IPS DF 6.9 (cell line): ENCODE measurements at regions not wholly inside any gene's neighbourhood (a gene's known extent, or its start where the extent isn't known, plus 50 kb on each side); places are given as distances from the start of the nearest gene placed in this dataset.
A peak's percentile ranks its signal among the peaks of the same experiment; 100 is the strongest.
"Not testable (repeated sequence)": the region's sequence is repeated elsewhere in the genome, so short reads cannot be mapped to it uniquely, and the experiment has no call there.

ENCODE experiments used
- DNase-seq: peaks from one replicate; pipeline ENCODE4 v3.0.0-alpha.2; 2013; ENCODE audit warnings: low read depth, low spot score
- H3K27ac ChIP-seq: one replicate; pipeline ENCODE4 v1.5.1; 2013; ENCODE audit warnings: low read length, control low read depth
- H3K27me3 ChIP-seq: 2 replicates; pipeline ENCODE4 v1.6.1; 2013; ENCODE audit warnings: mild to moderate bottlenecking, low read length; ENCODE audit not compliant: control insufficient read depth, insufficient read depth
- H3K36me3 ChIP-seq: 2 replicates; pipeline ENCODE4 v1.6.1; 2013; ENCODE audit warnings: low read length; ENCODE audit not compliant: control insufficient read depth, insufficient read depth
- H3K4me1 ChIP-seq: 2 replicates; pipeline ENCODE4 v1.6.1; 2013; ENCODE audit warnings: low read length; ENCODE audit not compliant: control insufficient read depth, insufficient read depth
- H3K4me3 ChIP-seq: 2 replicates; pipeline ENCODE4 v1.5.1; 2013; ENCODE audit warnings: mild to moderate bottlenecking, low read length
- H3K9me3 ChIP-seq: 2 replicates; pipeline ENCODE4 v1.6.1; 2013; ENCODE audit warnings: low read length, inconsistent platforms; ENCODE audit not compliant: control insufficient read depth, insufficient read depth
- WGBS: extraction: QIAGEN DNeasy Blood & Tissue Kit; methylation state at CpG from one replicate; pipeline ENCODE4 v1.1.7; 2013; ENCODE audit warnings: mixed read lengths, missing lambda C conversion rate; ENCODE audit not compliant: insufficient read length, insufficient coverage; 5-methylcytosine and 5-hydroxymethylcytosine counted together

DNA sequence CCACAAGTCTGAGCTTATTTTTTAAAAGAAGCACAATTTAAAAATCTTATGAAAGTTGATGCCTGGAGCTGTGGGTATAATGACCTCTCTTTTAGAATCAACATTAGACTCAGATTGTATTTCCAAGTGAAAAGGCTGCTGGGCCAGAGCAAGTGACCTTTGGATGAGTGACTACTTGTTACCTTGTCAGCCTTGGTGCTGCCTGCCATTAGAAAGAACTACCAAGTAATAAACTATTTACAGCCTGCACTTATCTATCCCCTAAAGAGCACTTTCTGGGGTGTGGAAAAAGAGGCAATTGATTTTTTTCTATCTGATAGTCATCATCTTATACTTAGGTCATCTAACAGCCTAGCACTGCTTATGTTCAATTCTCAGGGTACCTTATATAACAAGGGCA lies 134.9 kb upstream of the FBXL17 start:
- H3K9me3 ChIP-seq: no peaks in the 10 kb centered on the region
- no peak overlapping the region for H3K27ac ChIP-seq
- no peaks in the 10 kb centered on the region; the same call in 1 of the 2 replicates for H3K4me1 ChIP-seq
- H3K27me3 ChIP-seq: no peaks in the 10 kb centered on the region
- DNase-seq: no peak
- H3K36me3 ChIP-seq: no peaks in the 10 kb centered on the region
- no peak overlapping the region for H3K4me3 ChIP-seq

DNA sequence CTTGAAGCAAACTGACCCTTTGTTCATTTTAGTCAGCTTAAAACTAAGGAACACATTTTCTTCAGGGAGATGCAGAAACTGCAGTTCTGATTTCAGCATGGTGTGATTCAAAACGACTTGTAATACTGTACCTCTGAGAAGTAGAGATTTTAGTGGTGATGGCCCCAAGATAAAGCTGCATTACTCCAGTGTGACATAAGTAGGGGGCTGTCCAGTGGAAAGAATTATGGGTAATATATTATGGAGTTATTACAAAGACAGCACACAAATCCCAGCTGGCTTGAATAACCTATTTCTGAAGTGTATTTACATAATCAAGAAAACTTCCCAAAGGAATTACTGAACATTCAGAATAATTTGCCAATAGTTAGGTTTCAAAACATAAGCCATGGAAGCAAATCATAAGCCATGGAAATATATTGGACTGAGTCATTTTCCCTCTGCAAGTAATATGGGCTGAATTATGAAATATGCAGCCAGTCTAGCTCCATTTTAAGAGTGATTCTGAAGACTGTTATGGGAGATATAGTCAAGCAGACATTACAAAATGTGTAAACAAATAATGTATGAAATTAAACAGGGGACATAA lies 133.7 kb upstream of the FBXL17 start:
- no peaks in the 10 kb centered on the region; the same call in 1 of the 2 replicates for H3K4me1 ChIP-seq
- no peak overlapping the region for H3K27ac ChIP-seq
- H3K27me3 ChIP-seq: no peaks in the 10 kb centered on the region
- no CpG with 5 or more reads among the region's 1 CpG for WGBS
- H3K4me3 ChIP-seq: no peak overlapping the region
- no peak for DNase-seq
- no peaks in the 10 kb centered on the region; the same call in 1 of the 2 replicates for H3K36me3 ChIP-seq
- H3K9me3 ChIP-seq: no peaks in the 10 kb centered on the region

DNA sequence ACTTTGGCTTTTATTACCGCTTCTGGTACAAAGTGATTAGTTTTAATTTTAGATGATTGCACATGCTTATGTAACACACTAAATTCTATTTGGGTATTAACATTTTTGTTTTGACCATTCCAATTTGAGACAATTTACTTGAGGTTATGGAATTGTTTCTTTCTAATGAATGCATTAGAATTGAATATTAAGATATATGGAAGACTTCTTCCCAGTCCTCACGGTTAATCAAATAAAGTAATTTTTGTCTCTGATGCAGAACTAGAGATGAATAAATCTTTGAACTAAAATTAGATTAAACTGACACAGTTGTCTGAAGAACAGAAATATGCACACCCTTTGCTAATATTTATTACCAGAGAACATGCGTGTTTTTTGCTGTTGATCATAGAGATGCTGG lies 127.1 kb upstream of the FBXL17 start:
- DNase-seq: no peak
- H3K36me3 ChIP-seq: no peaks in the 10 kb centered on the region; the same call in 1 of the 2 replicates
- WGBS: no CpG with 5 or more reads among the region's 3 CpGs
- no peaks in the 10 kb centered on the region for H3K4me1 ChIP-seq
- no peaks in the 10 kb centered on the region for H3K27me3 ChIP-seq
- no peak overlapping the region for H3K4me3 ChIP-seq
- no peak overlapping the region for H3K27ac ChIP-seq
- no peaks in the 10 kb centered on the region for H3K9me3 ChIP-seq

DNA sequence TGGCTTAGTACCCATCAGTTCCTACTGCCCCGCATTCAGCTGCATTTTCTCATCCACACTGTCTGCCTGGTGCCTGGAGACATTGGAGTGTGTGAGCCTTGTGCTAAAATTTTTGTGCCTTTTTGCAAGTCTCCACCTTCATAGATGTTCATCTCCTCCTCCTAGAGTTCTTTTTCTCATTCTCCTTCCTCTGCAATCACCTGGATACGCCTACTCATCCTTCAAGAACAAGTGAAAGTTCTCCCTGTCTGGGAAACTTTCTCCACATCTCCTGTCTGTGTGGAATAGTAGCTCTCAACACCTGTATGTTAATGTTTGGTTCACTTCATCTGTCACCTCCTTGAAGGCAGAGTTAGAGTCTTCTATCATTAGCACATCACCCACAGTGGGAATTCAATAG lies 125.7 kb upstream of the FBXL17 start:
- no peak for DNase-seq
- Histone ChIP-seq H3K4me3 (no peak overlapping the region), H3K9me3 (no peaks in the 10 kb centered on the region), H3K4me1 (no peaks in the 10 kb centered on the region), H3K27me3 (no peaks in the 10 kb centered on the region), H3K27ac (no peak overlapping the region), H3K36me3 (no peaks in the 10 kb centered on the region; the same call in 1 of the 2 replicates)
- no CpG with 5 or more reads among the region's 2 CpGs for WGBS

GRCh38 chr5:108505608-108506007 lies 123.7 kb upstream of the FBXL17 start:
- WGBS: no CpG with 5 or more reads among the region's 2 CpGs
- H3K4me1 ChIP-seq: no peaks in the 10 kb centered on the region
- DNase-seq: no peak
- no peak overlapping the region for H3K27ac ChIP-seq
- H3K27me3 ChIP-seq: no peaks in the 10 kb centered on the region
- H3K4me3 ChIP-seq: no peak overlapping the region
- H3K9me3 ChIP-seq: no peaks in the 10 kb centered on the region
- no peaks in the 10 kb centered on the region; the same call in 1 of the 2 replicates for H3K36me3 ChIP-seq

- no CpG with 5 or more reads among the region's 1 CpG for WGBS
- H3K27me3 ChIP-seq: no peaks in the 10 kb centered on the region
- H3K36me3 ChIP-seq: no peaks in the 10 kb centered on the region
- no peak overlapping the region for H3K27ac ChIP-seq
- H3K9me3 ChIP-seq: no peaks in the 10 kb centered on the region; the same call in 1 of the 2 replicates
- no peaks in the 10 kb centered on the region for H3K4me1 ChIP-seq
- DNase-seq: no peak
- H3K4me3 ChIP-seq: no peak overlapping the region
Measured at GRCh38 chr5:108504974-108505373, 123.1 kb upstream of the FBXL17 start.

GRCh38 chr5:108503986-108504385 lies 122.1 kb upstream of the FBXL17 start:
- no peak for DNase-seq
- Histone ChIP-seq H3K4me1 (no peaks in the 10 kb centered on the region), H3K27me3 (no peaks in the 10 kb centered on the region), H3K27ac (no peak overlapping the region), H3K9me3 (no peaks in the 10 kb centered on the region; the same call in 1 of the 2 replicates), H3K36me3 (no peaks in the 10 kb centered on the region), H3K4me3 (no peak overlapping the region)
- no CpG with 5 or more reads among the region's 2 CpGs for WGBS

DNA sequence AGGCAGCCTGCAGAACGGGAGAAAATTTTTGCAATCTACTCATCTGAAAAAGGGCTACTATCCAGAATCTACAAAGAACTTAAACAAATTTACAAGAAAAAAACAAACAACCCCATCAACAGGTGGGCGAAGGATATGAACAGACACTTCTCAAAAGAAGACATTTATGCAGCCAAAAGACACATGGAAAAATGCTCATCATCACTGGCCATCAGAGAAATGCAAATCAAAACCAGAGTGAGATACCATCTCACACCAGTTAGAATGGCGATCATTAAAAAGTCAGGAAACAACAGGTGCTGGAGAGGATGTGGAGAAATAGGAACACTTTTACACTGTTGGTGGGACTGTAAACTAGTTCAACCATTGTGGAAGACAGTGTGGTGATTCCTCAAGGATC lies 113.7 kb upstream of the FBXL17 start:
- not testable (repeated sequence) for H3K27me3 ChIP-seq, H3K9me3 ChIP-seq, H3K27ac ChIP-seq, DNase-seq, H3K36me3 ChIP-seq, H3K4me1 ChIP-seq, H3K4me3 ChIP-seq
- no CpG with 5 or more reads among the region's 3 CpGs for WGBS

GRCh38 chr5:108487951-108488350 lies 106.1 kb upstream of the FBXL17 start:
- DNase-seq: no peak
- no peaks in the 10 kb centered on the region for H3K36me3 ChIP-seq
- H3K27me3 ChIP-seq: no peaks in the 10 kb centered on the region
- no peaks in the 10 kb centered on the region for H3K4me1 ChIP-seq
- WGBS: no CpG with 5 or more reads among the region's 3 CpGs
- H3K9me3 ChIP-seq: no peaks in the 10 kb centered on the region
- H3K27ac ChIP-seq: no peak overlapping the region
- no peak overlapping the region for H3K4me3 ChIP-seq

- Histone ChIP-seq H3K4me3 (no peak overlapping the region), H3K36me3 (no peaks in the 10 kb centered on the region), H3K27me3 (no peaks in the 10 kb centered on the region), H3K4me1 (no peaks in the 10 kb centered on the region), H3K9me3 (no peaks in the 10 kb centered on the region), H3K27ac (no peak overlapping the region)
- no CpG with 5 or more reads among the region's 3 CpGs for WGBS
- no peak for DNase-seq
Measured at GRCh38 chr5:108484035-108484434, 102.1 kb upstream of the FBXL17 start.

DNA sequence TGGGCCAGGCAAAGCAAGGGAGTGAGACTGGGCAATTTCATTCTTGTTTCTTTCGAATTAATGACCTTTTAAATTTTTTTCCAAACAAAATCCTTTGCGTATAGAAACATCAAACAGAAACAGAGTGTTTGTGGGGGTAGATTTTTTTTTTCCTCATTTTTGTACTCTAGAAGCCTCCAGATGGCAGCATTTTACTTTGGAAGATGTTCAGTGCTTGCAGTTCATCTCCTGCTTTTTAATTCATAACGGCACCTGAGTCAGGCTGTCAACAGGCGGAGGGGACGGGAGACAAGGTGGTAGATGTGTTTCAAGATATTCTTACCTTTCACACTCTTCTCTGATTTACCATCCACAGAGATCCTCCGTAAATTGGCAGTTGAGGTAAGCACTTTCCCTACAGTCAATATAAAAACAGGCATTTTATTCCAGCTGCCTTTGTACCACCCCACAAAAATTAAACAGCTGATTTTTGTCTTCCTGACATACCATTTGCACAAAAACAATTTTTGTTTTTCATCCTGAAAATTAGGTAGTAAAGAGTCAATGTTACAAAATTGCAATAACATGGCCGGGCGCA lies 99.5 kb upstream of the FBXL17 start:
- WGBS: no CpG with 5 or more reads among the region's 8 CpGs
- DNase-seq: peak; percentile 11

More for the DNA sequence above, 99.5 kb upstream of the FBXL17 start:
- no peaks in the 10 kb centered on the region for H3K9me3 ChIP-seq
- H3K36me3 ChIP-seq: no peaks in the 10 kb centered on the region
- no peak overlapping the region for H3K27ac ChIP-seq
- H3K27me3 ChIP-seq: no peaks in the 10 kb centered on the region
- H3K4me3 ChIP-seq: no peak overlapping the region
- H3K4me1 ChIP-seq: no peaks in the 10 kb centered on the region
